Brain microvascular endothelial cell (primary cell): ENCODE measurements at regions not wholly inside any gene's neighbourhood (a gene's known extent, or its start where the extent isn't known, plus 50 kb on each side); places are given as distances from the start of the nearest gene placed in this dataset.

Source experiments
- DNase-seq: peaks from one replicate; pipeline ENCODE4 v3.0.0-alpha.2; 2020
- H3K27ac ChIP-seq: fragments of 250-450 bp; sonication (Bioruptor Pico); 2 replicates; pipeline ENCODE4 v1.5.1; 2020; ENCODE audit warnings: mild to moderate bottlenecking, moderate library complexity
- H3K27me3 ChIP-seq: fragments of 250-450 bp; sonication (Bioruptor Pico); replicated peaks from 2 replicates; pipeline ENCODE4 v1.5.1; 2020; ENCODE audit warnings: mild to moderate bottlenecking
- H3K36me3 ChIP-seq: fragments of 250-450 bp; sonication (Bioruptor Pico); replicated peaks from 2 replicates; pipeline ENCODE4 v1.5.1; 2020; ENCODE audit warnings: mild to moderate bottlenecking
- H3K4me3 ChIP-seq: 2 replicates; pipeline ENCODE4 v1.5.1; 2011; ENCODE audit warnings: low read depth, mild to moderate bottlenecking, control low read depth, low read length, moderate library complexity
- CTCF ChIP-seq: IDR thresholded peaks from 2 replicates; pipeline ENCODE4 v1.5.1; 2011; ENCODE audit warnings: low read depth, mild to moderate bottlenecking, moderate library complexity, low read length, control low read depth, inconsistent platforms; ENCODE audit errors: missing control alignments
- in situ Hi-C: cut with HindIII; loops from 2 replicates; pipeline ENCODE4 v1.10.0; 2017; ENCODE audit warnings: low sequenced_read_pairs, low pct_ligation_motif_present

- in situ Hi-C loops, result no loop called here
- no peak for TF ChIP-seq CTCF
- Histone ChIP-seq H3K36me3 (no peaks in the 10 kb centered on the region), H3K27me3 (no peaks in the 10 kb centered on the region), H3K4me3 (no peak overlapping the region), H3K27ac (no peak overlapping the region)
- DNase-seq, result no peak
Observed at GRCh38 chr9:19940811-19941535, 152.1 kb upstream of the SLC24A2 start.

GRCh38 chr9:19939734-19940278 is 151.0 kb upstream of the SLC24A2 start:
- DNase-seq, result no peak
- Histone ChIP-seq H3K27me3 (no peaks in the 10 kb centered on the region), H3K4me3 (no peak overlapping the region), H3K36me3 (no peaks in the 10 kb centered on the region), H3K27ac (no peak overlapping the region)
- in situ Hi-C loops, result no loop called here
- no peak for TF ChIP-seq CTCF

- Histone ChIP-seq H3K4me3 (no peak overlapping the region), H3K27ac (no peak overlapping the region), H3K27me3 (no peaks in the 10 kb centered on the region), H3K36me3 (no peaks in the 10 kb centered on the region)
- no peak for TF ChIP-seq CTCF
- in situ Hi-C loops, result no loop called here
- DNase-seq, result no peak
Observed at GRCh38 chr9:19938990-19939733, 150.3 kb upstream of the SLC24A2 start.

- H3K4me3 ChIP-seq, result no peak overlapping the region
Observed at GRCh38 chr9:19937121-19937520, 148.3 kb upstream of the SLC24A2 start.

GRCh38 chr9:19936598-19936997 is 147.8 kb upstream of the SLC24A2 start:
- no peak for TF ChIP-seq CTCF
- no peak for DNase-seq
- Histone ChIP-seq H3K27ac (no peak overlapping the region), H3K4me3 (no peak overlapping the region), H3K36me3 (no peaks in the 10 kb centered on the region), H3K27me3 (no peaks in the 10 kb centered on the region)
- in situ Hi-C loops, result no loop called here

More at GRCh38 chr9:19937121-19937520, 148.3 kb upstream of the SLC24A2 start:
- DNase-seq, result no peak
- in situ Hi-C loops, result no loop called here
- Histone ChIP-seq H3K27me3 (no peaks in the 10 kb centered on the region), H3K36me3 (no peaks in the 10 kb centered on the region), H3K27ac (no peak overlapping the region)
- no peak for TF ChIP-seq CTCF
